Fibroblast of skin of right quadriceps (primary cell): ENCODE measurements at regions not wholly inside any gene's neighbourhood (a gene's known extent, or its start where the extent isn't known, plus 50 kb on each side); places are given as distances from the start of the nearest gene placed in this dataset.
"Not testable (repeated sequence)": the region's sequence is repeated elsewhere in the genome, so short reads cannot be mapped to it uniquely, and the experiment has no call there.

Source experiments
- DNase-seq: peaks from one replicate; pipeline ENCODE4 v3.0.0-alpha.2; 2013

DNA sequence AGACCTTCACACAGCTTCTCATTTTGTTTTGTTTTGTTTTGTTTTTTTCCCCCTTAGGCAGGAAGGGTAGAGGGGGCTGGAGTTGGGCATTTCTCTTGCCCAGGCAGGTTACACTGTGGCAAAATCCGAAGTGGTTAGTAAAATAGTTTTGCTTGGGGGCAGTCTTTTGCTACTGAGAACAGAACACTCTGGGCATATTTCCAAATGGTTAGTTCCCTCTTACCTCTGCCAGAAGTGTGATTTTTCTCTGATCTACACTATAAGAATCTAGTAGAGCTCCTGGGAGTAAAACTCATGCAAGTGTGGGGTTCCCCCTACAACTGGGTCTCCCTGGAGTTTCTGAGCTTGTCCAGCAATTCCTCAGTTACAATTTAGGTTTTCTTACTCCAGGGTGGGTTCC is 61.7 kb downstream of the NPS start:
- no peak for DNase-seq

GRCh38 chr10:127614484-127615017 is 65.4 kb downstream of the NPS start:
- DNase-seq, result no peak

GRCh38 chr10:127618797-127619196 is 69.7 kb downstream of the NPS start:
- DNase-seq, result no peak

GRCh38 chr10:127619546-127620325 is 70.6 kb downstream of the NPS start:
- DNase-seq, result no peak

GRCh38 chr10:127635882-127636281 is 86.8 kb downstream of the NPS start:
- no peak for DNase-seq

DNA sequence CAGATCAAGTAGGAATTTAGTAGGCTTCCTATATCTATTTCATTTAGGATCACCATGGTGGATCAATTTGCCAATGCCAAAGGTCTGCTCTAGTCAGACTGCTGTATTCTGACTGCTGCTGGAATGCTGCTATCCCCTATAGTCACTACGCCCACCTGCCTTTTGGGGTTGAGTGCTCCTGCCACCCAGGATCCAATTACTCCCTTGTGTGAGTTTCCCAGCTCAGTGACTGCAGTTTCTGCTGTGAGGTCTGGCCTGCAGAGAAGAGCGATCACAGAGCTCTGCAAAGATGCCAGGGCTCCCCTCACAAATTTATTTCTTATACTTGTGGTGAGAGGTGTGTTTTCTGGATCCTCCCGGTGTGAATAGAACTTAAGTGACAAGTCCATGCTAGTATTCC is 88.1 kb upstream of the FOXI2 start:
- DNase-seq, result no peak

GRCh38 chr10:127649642-127650041 is 87.3 kb upstream of the FOXI2 start:
- peak; percentile 1 for DNase-seq

DNA sequence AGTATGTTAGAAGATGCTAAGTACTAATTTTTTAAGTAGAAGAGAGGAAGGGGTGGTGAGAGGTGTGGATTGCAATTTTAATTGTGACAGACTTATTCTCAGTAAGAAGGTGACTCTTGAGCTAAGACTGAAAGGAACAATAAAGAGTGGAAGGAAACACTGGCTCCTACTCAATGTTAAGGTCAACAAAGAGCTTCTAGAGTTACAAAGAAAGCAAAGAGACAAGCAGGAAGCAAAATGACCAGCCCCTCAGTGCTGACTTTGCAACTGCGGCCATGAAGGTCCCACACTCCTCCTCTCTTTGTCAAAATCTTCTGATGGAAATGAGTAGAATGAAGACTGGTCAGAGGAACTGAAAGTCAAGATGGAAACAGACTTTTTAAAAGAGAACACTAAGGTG is 79.9 kb upstream of the FOXI2 start:
- DNase-seq, result no peak

- DNase-seq, result not testable (repeated sequence)
These were observed 60.6 kb upstream of the FOXI2 start for GRCh38 chr10:127676430-127676829.

GRCh38 chr10:127678091-127678490 is 58.9 kb upstream of the FOXI2 start:
- DNase-seq, result no peak

- no peak for DNase-seq
These were observed 57.2 kb upstream of the FOXI2 start for GRCh38 chr10:127679642-127680255.
